Testis (tissue), 2 donors: ENCODE measurements at regions not wholly inside any gene's neighbourhood (a gene's known extent, or its start where the extent isn't known, plus 50 kb on each side); places are given as distances from the start of the nearest gene placed in this dataset.

Source experiments
- POLR2A ChIP-seq: fragments of 450-650 bp; IDR thresholded peaks from one replicate; pipeline ENCODE4 v1.6.1; 2017; ENCODE audit warnings: antibody characterized with exemption, mild to moderate bottlenecking, moderate library complexity
- TF ChIP-seq, protein P1 (sequence below), 3 experiments: fragments of 450-650 bp in 2 of 3; fragments of 200-600 bp in 1 of 3; sonication (generic) in 1 of 3; IDR thresholded peaks; one replicate each; pipeline ENCODE4 v1.5.1; 2016 to 2019; ENCODE audit warnings: antibody characterized with exemption in 3 of 3, mild to moderate bottlenecking in 2 of 3, moderate library complexity in 1 of 3

DNA sequence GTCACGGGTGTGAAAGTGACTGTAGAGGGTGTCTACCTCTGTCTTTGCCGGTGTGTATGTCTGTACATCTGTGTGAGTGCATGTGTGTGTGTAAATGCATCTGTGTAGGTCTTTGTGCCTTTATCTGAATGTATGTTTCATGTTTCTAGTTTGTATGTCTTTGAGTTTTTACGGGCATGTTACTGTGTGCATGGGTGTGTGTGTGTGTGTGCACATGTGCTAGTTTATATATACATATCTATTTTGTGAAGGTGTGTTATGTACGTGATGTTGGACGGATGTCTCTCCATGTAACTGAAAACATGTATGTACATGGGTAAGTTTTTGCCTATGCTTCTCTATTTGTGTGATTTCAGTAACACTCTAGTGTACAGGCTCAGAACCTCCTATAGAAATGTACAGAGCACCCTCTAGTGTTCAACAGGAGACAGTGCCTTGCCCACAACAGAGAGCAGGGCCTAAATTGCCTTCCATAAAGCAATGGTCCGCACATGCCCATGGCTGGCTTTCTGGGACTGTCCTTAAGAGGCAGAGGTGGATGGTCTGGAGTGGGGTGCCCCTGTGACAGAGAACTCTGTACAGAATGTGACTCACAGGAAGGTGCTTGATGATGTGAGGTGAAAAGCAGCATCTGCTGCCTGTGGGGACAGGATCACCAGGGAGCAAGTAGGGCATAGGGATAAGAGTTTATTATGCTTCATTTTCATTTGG, 343.5 kb downstream of the RAPGEF2 start:
- TF ChIP-seq, protein P1, sequence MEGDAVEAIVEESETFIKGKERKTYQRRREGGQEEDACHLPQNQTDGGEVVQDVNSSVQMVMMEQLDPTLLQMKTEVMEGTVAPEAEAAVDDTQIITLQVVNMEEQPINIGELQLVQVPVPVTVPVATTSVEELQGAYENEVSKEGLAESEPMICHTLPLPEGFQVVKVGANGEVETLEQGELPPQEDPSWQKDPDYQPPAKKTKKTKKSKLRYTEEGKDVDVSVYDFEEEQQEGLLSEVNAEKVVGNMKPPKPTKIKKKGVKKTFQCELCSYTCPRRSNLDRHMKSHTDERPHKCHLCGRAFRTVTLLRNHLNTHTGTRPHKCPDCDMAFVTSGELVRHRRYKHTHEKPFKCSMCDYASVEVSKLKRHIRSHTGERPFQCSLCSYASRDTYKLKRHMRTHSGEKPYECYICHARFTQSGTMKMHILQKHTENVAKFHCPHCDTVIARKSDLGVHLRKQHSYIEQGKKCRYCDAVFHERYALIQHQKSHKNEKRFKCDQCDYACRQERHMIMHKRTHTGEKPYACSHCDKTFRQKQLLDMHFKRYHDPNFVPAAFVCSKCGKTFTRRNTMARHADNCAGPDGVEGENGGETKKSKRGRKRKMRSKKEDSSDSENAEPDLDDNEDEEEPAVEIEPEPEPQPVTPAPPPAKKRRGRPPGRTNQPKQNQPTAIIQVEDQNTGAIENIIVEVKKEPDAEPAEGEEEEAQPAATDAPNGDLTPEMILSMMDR (IDR thresholded peaks at IDR 0.05): peak in 2 of 3 experiments; percentile 64 to 79
- no peak for TF ChIP-seq POLR2A
